ENCODE measurements at regions not wholly inside any gene's neighbourhood (a gene's known extent, or its start where the extent isn't known, plus 50 kb on each side); places are given as distances from the start of the nearest gene placed in this dataset.

- TF ChIP-seq POLR2A (IDR thresholded peaks at IDR 0.05) (no peak), CTCF (IDR thresholded peaks at IDR 0.05) (no peak)
These were observed 558.8 kb downstream of the MBD2 start for GRCh38 chr18:53665701-53666100.
